ENCODE measurements at regions not wholly inside any gene's neighbourhood (a gene's known extent, or its start where the extent isn't known, plus 50 kb on each side); places are given as distances from the start of the nearest gene placed in this dataset.

DNA sequence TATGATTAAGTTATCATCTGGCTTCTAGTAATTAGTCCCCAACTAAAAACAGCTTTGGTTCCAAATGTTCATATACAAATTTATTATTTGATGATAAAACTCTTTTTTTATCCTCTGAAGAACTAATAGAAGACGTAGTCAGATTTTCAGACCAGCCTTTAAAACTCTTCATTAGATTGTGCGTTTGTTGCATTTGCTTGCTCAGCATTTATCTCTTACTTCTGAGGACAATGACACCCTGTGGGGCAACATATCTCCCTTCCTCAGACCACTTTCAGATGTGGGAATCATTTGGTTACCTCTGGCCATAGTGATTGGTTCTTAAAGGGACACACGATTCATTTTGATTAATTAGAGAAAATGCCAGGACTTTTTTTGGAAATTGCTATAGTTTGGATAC is 481.8 kb downstream of the HAO1 start:
- no peak for DNase-seq (ENCODE audit: low read depth in 4 of 4, low spot score in 2 of 4)

DNA sequence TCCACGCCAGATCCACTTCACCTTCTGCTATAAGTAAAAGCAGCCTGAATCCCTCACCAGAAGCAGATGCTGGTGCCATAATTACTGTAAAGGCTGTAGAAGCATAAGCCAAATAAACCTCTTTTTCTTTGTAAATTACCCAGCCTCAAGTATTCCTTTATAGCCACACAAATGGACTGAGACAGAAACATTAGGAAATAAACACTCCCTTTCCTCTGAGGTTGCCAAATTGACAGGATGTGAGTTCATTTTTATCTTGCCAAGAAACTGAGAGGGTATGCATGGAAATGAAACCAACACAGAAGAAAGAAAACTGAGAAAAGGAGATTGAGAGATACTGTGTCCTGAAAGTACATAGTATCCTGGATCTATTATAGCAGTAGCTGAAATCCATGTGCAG is 481.2 kb downstream of the HAO1 start:
- no peak for DNase-seq (ENCODE audit: low read depth in 4 of 4, low spot score in 2 of 4)

DNA sequence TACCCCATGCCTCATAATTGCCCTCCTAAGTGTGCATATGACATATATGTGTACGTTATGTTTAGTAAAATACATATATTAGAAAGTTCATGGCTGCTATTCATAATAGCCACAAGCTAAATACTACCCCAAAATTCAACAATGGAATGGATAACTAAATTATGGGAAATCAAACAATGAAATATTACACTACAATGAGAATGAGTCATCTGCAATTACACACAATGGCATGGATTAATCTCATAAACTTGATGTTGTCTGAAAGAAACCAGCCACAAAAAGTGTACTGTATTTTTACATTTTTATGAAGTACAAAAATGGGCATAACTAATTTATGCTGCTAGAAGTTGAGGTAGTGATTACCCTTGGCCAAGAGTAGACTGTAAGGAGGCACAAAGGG is 477.0 kb downstream of the HAO1 start:
- no peak for DNase-seq (ENCODE audit: low read depth in 4 of 4, low spot score in 2 of 4)

DNA sequence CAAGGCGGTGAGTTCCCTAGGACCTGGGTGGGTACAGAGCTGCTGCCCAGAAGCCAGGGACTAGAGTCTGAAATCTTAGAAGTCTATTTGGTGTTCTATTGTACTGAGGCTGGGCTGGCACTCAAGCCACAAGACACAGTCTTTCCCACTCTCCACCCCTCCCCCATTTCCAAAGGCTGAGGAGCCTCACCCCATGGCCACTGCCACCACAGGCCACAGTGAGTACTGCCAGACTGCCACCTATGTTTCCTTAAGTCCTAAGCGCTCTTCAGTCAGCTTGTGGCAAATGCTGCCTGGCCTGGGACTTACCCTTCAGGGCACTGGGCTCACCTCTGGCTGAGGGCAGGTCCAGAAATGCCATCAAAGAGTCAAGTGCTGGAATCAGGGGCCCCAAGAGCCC is 469.3 kb downstream of the HAO1 start:
- DNase-seq (ENCODE audit: low read depth in 4 of 4, low spot score in 2 of 4), result no peak

DNA sequence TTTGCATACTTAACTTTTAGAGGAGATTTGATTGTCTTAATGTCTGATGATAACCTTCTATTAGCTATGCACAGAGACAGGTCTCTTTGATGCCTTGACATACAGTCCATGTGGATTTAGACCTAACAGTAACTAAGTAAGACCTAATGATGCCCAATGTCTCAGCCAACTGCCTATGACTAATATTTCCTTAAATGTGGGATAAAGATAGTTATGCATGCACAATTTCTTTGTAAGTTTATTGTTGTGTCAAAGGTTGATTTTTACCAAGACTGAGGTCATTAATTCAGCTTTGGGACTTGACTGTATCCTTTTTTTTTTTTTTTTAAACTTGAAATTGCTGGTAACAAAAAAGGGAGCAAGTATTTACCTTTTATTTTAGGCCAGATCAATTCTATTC is 450.0 kb downstream of the HAO1 start:
- DNase-seq (ENCODE audit: low read depth in 4 of 4, low spot score in 2 of 4), result no peak

DNA sequence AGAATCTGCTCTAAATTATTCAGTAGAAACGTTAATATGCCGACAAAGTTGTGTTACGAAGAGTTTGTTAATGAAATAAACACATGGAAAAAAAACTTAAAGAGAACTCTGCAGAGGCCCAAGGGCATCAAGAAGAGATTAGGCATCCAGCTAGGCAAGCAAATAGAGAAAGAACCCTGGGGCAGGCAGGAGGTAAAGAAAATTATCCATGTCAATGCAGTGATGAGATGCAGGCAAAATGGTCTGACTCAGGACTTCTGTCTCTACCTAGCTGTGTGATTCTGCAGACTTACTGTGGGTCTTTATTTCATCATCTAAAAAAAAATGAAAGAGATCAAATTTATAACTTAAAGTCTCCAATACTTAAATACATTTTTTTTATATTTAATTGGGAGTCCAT is 448.0 kb downstream of the HAO1 start:
- DNase-seq (ENCODE audit: low read depth in 4 of 4, low spot score in 2 of 4), result no peak

DNA sequence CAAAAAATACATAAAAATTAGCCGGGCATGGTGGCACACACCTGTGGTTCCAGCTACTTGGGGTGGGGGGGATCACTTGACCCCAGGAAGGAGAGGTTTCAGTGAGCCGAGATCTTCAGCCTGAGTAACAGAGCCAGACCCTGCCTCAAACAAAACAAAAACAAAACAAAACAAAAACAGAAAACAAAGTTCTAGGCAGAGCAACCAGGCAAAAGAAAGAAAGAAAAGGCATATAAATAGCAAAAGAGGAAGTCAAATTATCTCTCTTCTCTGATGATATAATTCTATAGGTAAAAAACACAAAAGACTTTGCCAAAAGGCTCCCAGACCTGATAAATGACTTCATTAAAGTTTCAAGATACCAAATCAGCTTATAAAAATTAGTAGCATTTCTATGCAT is 446.9 kb downstream of the HAO1 start:
- DNase-seq (ENCODE audit: low read depth in 4 of 4, low spot score in 2 of 4), result no peak

DNA sequence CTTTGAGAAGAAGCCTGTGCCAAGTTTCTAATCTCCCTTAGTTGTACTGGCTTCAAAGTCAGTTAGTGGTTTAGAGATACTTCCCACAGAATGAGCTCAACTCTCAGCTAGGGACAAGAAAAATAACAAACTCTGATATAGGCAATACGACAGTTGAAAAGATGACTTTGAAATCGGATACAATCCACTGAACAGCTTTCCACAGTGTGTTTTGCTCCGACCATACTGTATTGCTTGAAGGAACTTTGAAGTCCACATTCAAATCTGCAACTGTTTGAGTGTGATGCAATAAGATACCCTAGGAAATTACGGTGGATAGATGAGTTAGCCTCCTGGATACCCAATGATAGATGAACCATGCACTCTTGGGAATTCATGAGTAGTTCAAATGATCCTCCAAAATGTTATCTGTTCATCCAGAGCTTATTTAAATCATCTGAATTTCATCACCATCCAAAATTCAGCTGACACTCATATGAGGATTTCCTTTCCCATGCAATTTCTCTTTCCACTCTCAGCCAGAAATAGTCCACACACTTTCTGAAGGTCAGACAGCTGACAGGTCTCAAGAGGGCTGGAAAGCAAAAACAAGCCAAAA is 443.8 kb downstream of the HAO1 start:
- no peak for DNase-seq (ENCODE audit: low read depth in 4 of 4, low spot score in 2 of 4)

DNA sequence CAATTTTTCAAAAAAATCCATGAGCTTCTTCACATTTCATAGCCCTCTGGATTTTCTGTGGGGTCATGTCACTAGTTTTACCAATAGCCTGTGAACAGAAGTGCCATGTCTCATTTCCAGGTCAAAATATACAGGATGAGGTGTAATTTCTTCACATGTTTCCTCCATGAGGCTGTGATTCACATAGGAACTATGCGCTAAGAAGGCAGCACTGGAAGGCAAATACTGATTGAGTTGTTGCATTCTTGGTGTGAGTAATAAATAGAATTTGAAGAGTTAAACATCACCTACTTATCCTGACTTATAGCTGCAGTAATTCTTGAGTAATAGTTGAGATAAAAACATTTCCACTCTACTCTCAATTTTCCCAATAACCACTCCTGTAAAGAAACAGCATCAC is 442.3 kb downstream of the HAO1 start:
- no peak for DNase-seq (ENCODE audit: low read depth in 4 of 4, low spot score in 2 of 4)

DNA sequence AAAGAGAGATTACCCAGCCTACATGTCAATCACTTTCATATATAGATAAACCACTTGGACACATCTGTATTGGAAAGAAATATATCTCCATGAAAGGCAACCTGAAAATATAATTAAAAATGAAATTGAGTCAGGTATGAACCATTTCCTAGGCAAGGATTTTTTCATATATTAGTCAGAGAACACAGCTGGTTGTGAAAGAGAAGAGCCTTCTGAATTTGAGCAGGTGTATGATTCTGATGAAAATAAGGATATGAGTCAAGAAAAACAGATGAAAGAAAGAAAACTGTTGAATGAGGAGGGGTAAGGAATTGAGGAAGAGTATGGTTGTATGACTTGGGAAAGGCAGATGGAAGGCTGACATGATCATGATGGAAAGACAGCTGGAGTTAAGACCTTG is 441.1 kb downstream of the HAO1 start:
- DNase-seq (ENCODE audit: low read depth in 4 of 4, low spot score in 2 of 4), result no peak

DNA sequence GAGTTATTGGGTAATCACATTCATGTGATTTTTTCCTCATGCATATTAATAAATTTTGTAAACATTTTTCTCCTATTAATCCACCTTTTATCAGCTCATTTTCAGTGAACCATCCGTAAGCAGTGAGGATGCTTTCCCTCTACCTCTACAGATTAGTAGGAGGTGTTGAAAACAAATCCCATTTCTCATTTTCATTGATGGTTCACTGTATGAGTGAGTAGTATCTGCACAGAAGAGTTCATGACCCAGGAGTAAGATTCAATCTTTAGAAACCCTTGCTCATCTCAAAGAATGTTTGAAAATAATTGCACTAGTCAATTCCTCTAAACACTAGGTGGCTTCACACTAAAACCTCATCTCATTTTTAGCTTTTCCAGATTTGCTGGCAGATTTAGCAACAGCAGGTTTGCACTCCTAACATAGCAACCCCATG is 440.0 kb downstream of the HAO1 start:
- DNase-seq (ENCODE audit: low read depth in 4 of 4, low spot score in 2 of 4), result no peak

DNA sequence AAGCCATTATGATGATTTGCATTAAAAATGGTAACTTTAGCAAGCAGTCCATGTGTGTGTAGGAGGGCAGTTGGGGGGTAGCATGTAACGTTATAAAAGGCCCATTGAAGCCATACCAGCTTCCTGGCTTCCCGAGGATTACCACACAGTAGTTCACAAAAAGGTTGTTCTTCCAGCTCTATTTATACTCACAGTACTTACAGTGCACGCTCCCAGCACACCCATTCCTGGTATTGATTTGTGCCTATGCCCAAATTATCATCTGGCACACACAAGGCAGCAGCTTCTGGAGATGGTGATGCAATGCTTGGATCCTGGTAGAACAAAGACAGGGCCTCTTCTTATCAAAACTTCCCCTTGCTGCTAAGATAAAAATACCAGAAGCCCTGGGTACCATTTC is 436.8 kb downstream of the HAO1 start:
- DNase-seq (ENCODE audit: low read depth in 4 of 4, low spot score in 2 of 4), result no peak

DNA sequence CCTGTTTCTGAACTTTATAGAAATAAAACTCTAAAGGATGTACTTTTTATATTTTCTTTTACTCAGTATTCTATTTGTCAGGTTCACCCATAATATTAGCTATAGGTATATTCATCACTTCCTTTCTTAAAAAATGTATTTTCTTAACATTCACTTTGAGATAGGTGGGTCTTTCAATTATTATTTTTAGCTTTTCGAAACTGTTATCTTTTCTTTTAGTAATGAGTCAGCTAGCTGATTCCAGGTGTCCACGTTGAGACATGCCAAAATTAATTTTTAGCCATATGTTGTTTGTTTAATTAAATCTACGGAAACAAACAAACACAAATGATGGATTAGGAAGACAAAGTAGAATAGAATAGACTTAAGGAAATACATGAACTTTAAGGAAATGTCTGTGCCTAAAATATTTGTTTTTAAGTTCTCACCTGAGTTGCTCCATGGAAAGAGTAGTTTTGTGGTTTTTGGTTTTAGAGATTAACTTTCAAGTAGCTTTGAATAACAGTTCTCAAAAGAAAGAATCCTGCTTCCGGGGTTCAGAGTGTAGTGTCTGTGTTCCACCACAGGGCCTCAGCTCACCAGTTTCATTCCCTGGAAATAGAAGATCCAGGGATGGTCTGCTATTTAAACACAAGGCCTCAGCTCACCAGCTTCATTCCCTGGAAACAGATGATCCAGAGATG is 435.0 kb downstream of the HAO1 start:
- DNase-seq (ENCODE audit: low read depth in 4 of 4, low spot score in 2 of 4), result no peak

DNA sequence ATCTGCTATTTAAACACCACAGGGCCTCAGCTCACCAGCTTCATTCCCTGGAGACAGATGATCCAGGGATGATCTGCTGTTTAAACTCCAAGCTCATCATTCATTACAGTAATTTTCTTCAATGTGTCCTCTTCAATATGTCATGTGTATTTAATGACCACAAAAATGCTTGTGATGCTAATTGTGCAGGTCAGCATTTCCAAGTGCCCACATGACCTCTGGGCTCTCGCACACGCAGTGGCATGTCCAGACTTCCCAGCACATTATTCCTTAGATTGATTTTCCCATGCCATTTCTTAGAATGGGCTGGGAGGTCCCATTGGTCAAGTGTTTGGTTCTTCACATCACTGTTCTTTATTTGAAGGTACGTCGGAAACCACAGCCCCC is 434.4 kb downstream of the HAO1 start:
- no peak for DNase-seq (ENCODE audit: low read depth in 4 of 4, low spot score in 2 of 4)

DNA sequence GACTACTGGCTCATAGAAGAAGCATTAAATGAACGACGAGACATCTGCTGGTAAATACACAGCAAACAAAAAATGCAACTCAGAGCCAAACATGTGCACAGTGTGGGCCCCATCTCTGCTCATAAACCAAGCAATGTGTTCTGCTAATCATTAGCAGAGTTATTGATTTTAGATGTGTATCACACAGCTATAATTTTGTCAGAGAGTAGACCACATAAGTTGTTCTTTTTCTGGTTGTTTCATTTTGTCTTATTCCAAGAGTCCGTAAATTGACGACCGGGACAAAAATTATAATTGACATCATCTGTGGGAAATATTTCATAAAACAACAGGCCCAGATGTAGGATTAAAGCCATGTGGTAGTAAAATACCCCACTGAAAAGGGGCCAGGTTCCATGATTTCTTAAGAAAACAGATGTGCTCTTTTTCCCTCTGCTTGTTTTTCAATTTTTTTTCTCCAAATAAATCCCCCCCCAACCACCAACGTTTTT is 423.6 kb downstream of the HAO1 start:
- DNase-seq (ENCODE audit: low read depth in 4 of 4, low spot score in 2 of 4), result no peak

DNA sequence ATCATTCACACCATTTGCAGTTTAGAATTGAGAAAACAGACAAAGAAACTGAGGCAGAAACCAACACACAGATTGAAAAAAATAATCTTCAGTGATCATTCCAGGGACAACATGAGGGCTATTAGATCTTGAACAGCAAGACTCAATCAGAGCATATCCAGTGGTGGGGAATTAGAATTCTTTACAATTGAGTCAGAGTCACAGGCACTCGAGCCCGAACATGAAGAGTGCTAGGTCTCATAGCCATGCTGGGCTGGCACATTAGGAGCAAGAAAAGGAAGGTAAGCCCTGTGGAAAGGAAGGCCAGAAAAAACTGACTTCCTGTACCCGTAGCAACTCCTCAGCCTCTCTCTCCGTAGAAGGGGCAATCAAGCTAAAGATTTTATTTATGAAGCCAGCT is 419.9 kb downstream of the HAO1 start:
- no peak for DNase-seq (ENCODE audit: low read depth in 4 of 4, low spot score in 2 of 4)

DNA sequence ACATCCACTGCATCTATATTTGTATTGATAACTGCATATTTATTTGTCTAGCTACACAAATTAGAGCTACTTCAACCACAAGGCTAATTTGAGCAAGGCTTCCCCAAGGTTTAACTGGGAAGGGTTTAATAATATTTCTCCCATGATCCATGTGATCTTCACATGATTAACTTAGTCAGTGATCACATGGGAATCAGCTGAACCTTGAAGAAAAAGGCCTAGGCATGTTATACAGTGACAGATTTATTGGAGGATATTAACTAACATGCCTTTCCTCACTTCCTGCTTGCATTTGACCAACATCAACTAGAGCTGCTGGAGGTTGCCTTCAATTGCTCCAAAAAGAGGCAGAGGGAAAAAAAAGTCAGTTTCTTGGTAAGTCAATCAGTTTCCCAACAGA is 417.0 kb downstream of the HAO1 start:
- no peak for DNase-seq (ENCODE audit: low read depth in 4 of 4, low spot score in 2 of 4)

DNA sequence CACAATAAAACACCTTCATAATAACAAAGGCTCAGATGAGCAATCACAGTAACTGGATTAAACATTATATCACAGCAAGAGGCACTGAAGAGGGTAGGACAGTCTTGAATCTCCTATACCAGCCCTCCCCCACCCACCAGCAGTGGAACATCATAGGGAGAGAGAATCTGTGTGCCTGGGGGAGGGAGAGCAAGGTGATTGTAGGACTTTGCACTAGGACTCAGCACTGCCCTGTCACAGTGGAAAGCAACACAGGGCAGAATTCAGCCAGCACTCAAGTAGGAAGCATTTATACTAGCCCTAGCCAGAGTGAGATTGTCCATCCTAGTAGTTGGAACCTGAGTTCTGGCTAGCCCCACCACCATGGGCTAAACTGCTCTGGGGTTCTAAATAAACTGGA is 400.2 kb downstream of the HAO1 start:
- no peak for DNase-seq (ENCODE audit: low read depth in 4 of 4, low spot score in 2 of 4)

DNA sequence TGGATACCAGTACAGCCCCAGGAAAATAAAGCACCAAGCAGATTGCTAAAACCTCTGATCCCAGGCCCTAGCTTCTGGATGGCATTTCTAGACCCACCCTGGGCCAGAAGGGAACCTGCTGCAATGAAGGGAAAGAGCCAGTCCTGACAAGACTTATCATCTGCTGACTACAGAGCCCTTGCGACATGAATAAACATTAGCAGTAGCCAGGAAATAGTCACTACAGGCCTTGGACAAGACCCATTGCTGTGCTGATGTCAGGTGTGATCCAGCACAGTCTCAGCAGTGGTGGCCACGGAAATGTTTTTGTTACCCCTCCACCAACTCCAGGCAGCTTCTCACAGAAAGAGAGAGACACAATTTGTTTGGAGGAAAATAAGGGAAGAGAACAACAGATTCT is 399.3 kb downstream of the HAO1 start:
- no peak for DNase-seq (ENCODE audit: low read depth in 4 of 4, low spot score in 2 of 4)

DNA sequence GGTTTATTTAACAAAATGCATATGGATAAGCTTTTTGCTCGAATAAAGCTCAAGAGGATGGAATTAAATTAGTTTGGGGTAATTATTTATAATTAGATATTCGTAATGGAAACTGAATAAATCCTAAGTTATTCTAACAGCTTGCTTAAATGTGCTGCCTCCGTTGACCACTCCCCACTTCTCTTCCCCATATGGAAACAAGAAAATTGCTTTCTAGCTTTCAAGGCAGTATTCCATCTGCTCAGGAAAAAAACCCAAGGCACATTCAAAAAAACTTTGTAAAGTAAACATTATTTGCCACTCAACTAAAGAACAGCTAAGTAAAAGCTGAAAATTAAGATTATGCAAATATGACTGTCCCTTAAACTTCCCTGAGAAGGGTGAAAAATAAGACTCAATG is 369.2 kb downstream of the HAO1 start:
- DNase-seq (ENCODE audit: low read depth in 4 of 4, low spot score in 2 of 4), result no peak

DNA sequence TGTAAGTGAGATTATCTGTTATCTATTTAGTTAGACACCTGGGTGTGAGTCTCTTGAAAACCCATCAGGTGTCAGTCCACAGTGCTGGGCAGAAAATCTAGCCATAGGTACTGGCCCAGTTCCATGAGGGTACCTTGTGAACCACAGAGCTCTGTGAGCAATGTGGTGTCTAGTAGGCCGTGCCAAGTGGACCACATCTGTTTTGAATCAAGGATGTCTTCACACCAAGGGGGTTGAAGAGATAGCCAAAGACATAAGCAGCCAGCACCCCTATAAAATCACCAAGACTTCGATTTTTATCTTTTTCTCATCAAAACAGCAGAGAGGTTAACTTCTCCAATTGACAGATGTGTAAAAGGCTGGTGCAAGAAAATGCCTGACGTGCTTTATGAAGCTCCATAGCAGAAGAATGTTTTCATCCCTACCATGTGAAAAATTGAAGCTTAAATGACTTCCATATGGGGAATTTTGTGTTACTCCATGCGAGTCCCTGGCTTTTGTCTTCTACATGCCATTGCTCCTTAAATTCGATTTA is 368.7 kb downstream of the HAO1 start:
- DNase-seq (ENCODE audit: low read depth in 4 of 4, low spot score in 2 of 4), result no peak

DNA sequence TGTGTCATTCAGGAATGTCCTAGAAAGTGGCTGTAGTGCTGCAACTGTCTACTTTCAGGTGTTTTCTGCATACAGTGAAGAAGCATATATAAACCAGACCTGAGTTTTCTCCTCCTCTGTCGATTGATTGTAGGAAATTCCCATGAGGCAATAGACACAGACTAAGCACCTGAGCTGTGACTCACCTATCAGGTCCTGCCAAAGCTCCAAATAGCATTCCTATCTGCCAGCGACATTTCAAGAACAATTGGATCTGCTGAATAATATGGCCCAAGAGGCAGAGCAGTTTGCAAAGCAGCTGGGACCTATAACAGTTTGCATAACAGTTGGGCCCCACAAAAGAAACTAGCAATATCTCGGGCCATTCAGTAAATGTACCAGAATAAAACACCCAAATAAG is 360.4 kb downstream of the HAO1 start:
- DNase-seq (ENCODE audit: low read depth in 4 of 4, low spot score in 2 of 4), result no peak

Data from left renal cortex interstitium (tissue), 4 donors.